ENCODE measurements at regions not wholly inside any gene's neighbourhood (a gene's known extent, or its start where the extent isn't known, plus 50 kb on each side); places are given as distances from the start of the nearest gene placed in this dataset.

DNA sequence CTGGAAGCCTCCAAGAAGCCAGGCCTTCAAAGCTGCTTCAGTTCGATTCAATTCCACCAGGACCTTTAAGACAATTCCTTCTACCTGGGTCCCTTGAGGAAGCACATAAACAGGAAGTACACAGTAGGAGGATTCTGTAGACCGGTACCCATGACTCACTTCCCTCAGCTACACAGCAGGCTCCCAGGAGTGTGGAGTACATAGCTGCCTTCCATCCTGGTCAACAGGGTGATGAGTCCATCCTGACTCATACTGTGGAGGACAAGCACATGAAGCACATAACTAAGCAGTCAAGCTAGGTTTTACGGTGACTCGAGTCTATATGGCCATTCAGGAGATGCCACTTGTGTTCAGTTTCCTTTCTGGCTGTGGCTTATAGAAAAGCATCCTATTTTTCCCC is 197.6 kb upstream of the RBM19 start:
- no peak for DNase-seq (ENCODE audit: low spot score)
- no TSS peak for BruUV-seq (replicated peaks)
- H3K36me3 ChIP-seq (ENCODE audit: insufficient read depth, low read length, poor library complexity, severe bottlenecking) = no peaks in the 10 kb centered on the region
- H3K4me1 ChIP-seq (ENCODE audit: insufficient read depth, low read length, poor library complexity, severe bottlenecking) = no peaks in the 10 kb centered on the region
- no peaks in the 10 kb centered on the region for H3K9me3 ChIP-seq (ENCODE audit: low read depth, low read length, poor library complexity, severe bottlenecking)
- CTCF ChIA-PET = interaction anchor here (0.6 kb wide), 1 partner anchor 344 kb away, joined by 3 read pairs; no protein-coding TSS in a partner anchor
- POLR2A ChIA-PET (ENCODE audit: low non-redundant PET) = no interaction called here
- no peak overlapping the region for H3K4me3 ChIP-seq (ENCODE audit: low read depth, low read length, poor library complexity, severe bottlenecking)
- H3K27ac ChIP-seq (ENCODE audit: low read depth, low read length, poor library complexity, severe bottlenecking) = no peak overlapping the region
- intact Hi-C loops (cut with micrococcal nuclease; ENCODE audit: unreplicated experiment) = no loop called here
- no peaks in the 10 kb centered on the region for H3K27me3 ChIP-seq (replicated peaks; ENCODE audit: insufficient read depth, low read depth, low read length, poor library complexity)
- no peak for TF ChIP-seq EZH2 (IDR thresholded peaks at IDR 0.05; ENCODE audit: borderline replicate concordance, low read depth, low read length, poor library complexity, severe bottlenecking)

- DNase-seq (ENCODE audit: low spot score) = no peak
- Histone ChIP-seq H3K27ac (ENCODE audit: low read depth, low read length, poor library complexity, severe bottlenecking) (no peak overlapping the region), H3K36me3 (ENCODE audit: insufficient read depth, low read length, poor library complexity, severe bottlenecking) (no peaks in the 10 kb centered on the region), H3K4me1 (ENCODE audit: insufficient read depth, low read length, poor library complexity, severe bottlenecking) (no peaks in the 10 kb centered on the region), H3K4me3 (ENCODE audit: low read depth, low read length, poor library complexity, severe bottlenecking) (no peak overlapping the region), H3K9me3 (ENCODE audit: low read depth, low read length, poor library complexity, severe bottlenecking) (no peaks in the 10 kb centered on the region), H3K27me3 (replicated peaks; ENCODE audit: insufficient read depth, low read depth, low read length, poor library complexity) (no peaks in the 10 kb centered on the region)
- POLR2A ChIA-PET (ENCODE audit: low non-redundant PET) = no interaction called here
- intact Hi-C loops (cut with micrococcal nuclease; ENCODE audit: unreplicated experiment) = no loop called here
- BruUV-seq (replicated peaks) = no TSS peak
- TF ChIP-seq CTCF (conservative IDR thresholded peaks at IDR 0.05; ENCODE audit: low read depth, low read length) = no peak
- no peak for TF ChIP-seq EZH2 (IDR thresholded peaks at IDR 0.05; ENCODE audit: borderline replicate concordance, low read depth, low read length, poor library complexity, severe bottlenecking)
- CTCF ChIA-PET = no interaction called here
Measured at GRCh38 chr12:114160445-114160844, 194.3 kb upstream of the RBM19 start.

DNA sequence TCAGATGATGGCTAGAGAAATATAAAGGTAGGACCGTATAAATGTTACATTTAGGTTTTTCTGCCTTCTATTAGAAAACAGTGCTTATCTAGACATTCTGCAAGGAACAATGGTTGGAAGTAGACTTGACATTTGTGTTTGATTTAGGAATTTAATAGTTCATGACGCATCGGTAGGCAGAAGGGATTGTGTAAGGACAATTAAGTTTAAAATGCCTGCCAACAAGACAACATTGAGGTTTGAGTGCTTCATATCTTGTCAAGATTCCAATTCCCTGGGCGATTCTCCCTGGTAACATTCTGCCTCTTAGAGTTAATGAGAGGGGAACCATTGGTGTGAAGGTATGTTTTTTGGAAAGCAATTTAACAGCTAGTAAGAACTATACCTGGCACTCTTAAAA is 186.8 kb upstream of the RBM19 start:
- CTCF ChIA-PET = no interaction called here
- no peaks in the 10 kb centered on the region for H3K27me3 ChIP-seq (replicated peaks; ENCODE audit: insufficient read depth, low read depth, low read length, poor library complexity)

More for the DNA sequence above, 186.8 kb upstream of the RBM19 start:
- POLR2A ChIA-PET (ENCODE audit: low non-redundant PET) = no interaction called here
- Histone ChIP-seq H3K27ac (ENCODE audit: low read depth, low read length, poor library complexity, severe bottlenecking) (no peak overlapping the region), H3K36me3 (ENCODE audit: insufficient read depth, low read length, poor library complexity, severe bottlenecking) (no peaks in the 10 kb centered on the region), H3K9me3 (ENCODE audit: low read depth, low read length, poor library complexity, severe bottlenecking) (no peaks in the 10 kb centered on the region), H3K4me3 (ENCODE audit: low read depth, low read length, poor library complexity, severe bottlenecking) (no peak overlapping the region), H3K4me1 (ENCODE audit: insufficient read depth, low read length, poor library complexity, severe bottlenecking) (no peaks in the 10 kb centered on the region)
- intact Hi-C loops (cut with micrococcal nuclease; ENCODE audit: unreplicated experiment) = no loop called here
- DNase-seq (ENCODE audit: low spot score) = no peak
- TF ChIP-seq EZH2 (IDR thresholded peaks at IDR 0.05; ENCODE audit: borderline replicate concordance, low read depth, low read length, poor library complexity, severe bottlenecking) (no peak), CTCF (conservative IDR thresholded peaks at IDR 0.05; ENCODE audit: low read depth, low read length) (no peak)
- no TSS peak for BruUV-seq (replicated peaks)

All from A673 (cell line).